Stimulated activated naive CD4-positive, alpha-beta T cell treated with Interleukin-2 at 50 U/mL for 16 hours (primary cell): ENCODE measurements at regions not wholly inside any gene's neighbourhood (a gene's known extent, or its start where the extent isn't known, plus 50 kb on each side); places are given as distances from the start of the nearest gene placed in this dataset.

Source experiments
- DNase-seq: peaks from one replicate; lab custom pipeline; 2025; lab: John Stamatoyannopoulos, UW

- DNase-seq = no peak
These were observed 70.1 kb upstream of the STARD4 start for GRCh38 chr5:111582451-111582850.

GRCh38 chr5:111580956-111581355 lies 68.6 kb upstream of the STARD4 start:
- DNase-seq = no peak

GRCh38 chr5:111574311-111574710 lies 62.0 kb upstream of the STARD4 start:
- no peak for DNase-seq

- no peak for DNase-seq
These were observed 60.2 kb upstream of the STARD4 start for GRCh38 chr5:111572561-111572960.

GRCh38 chr5:111563031-111563822 lies 50.9 kb upstream of the STARD4 start:
- DNase-seq = no peak

GRCh38 chr5:111562561-111562960 lies 50.2 kb upstream of the STARD4 start:
- no peak for DNase-seq
